OCI-LY3 (cell line): ENCODE measurements at regions not wholly inside any gene's neighbourhood (a gene's known extent, or its start where the extent isn't known, plus 50 kb on each side); places are given as distances from the start of the nearest gene placed in this dataset.

Source experiments
- H2AFZ ChIP-seq: fragments of 200-600, 300-600 bp; shearing (Covaris generic); 2 replicates; pipeline ENCODE4 v1.6.0; 2014; ENCODE audit warnings: antibody characterized with exemption, low read depth, low read length
- H3K27ac ChIP-seq: fragments of 200-600, 300-600 bp; sonication (generic); 2 replicates; pipeline ENCODE4 v1.5.1; 2014; ENCODE audit warnings: mild to moderate bottlenecking, low read length, moderate library complexity, mixed read lengths
- H3K27me3 ChIP-seq: fragments of 200-600, 300-600 bp; sonication (generic); 2 replicates; pipeline ENCODE4 v1.6.1; 2014; ENCODE audit warnings: low read depth, low read length, mixed read lengths
- H3K36me3 ChIP-seq: fragments of 200-600, 300-600 bp; sonication (generic); replicated peaks from 2 replicates; pipeline ENCODE3; 2014; ENCODE audit warnings: low read depth, low read length, mixed read lengths
- H3K4me1 ChIP-seq: fragments of 300-600, 200-600 bp; sonication (generic); 2 replicates; pipeline ENCODE4 v1.6.1; 2014; ENCODE audit warnings: low read length, mixed read lengths
- H3K4me2 ChIP-seq: fragments of 200-600, 300-600 bp; sonication (generic); 2 replicates; pipeline ENCODE4 v1.6.1; 2014; ENCODE audit warnings: low read length, mixed read lengths
- H3K4me3 ChIP-seq: fragments of 300-600, 200-600 bp; sonication (generic); 2 replicates; pipeline ENCODE4 v1.5.1; 2014; ENCODE audit warnings: antibody characterized with exemption, mild to moderate bottlenecking, low read length, moderate library complexity
- H3K79me2 ChIP-seq: fragments of 300-600, 200-600 bp; shearing (Covaris generic); 2 replicates; pipeline ENCODE4 v1.6.1; 2014; ENCODE audit warnings: mild to moderate bottlenecking, low read length, mixed read lengths
- H3K9ac ChIP-seq: fragments of 300-600, 200-600 bp; shearing (Covaris generic); 2 replicates; pipeline ENCODE4 v1.6.0; 2014; ENCODE audit warnings: mild to moderate bottlenecking, low read length, moderate library complexity
- H3K9me3 ChIP-seq: fragments of 200-600, 300-600 bp; shearing (Covaris generic); 2 replicates; pipeline ENCODE4 v1.6.1; 2014; ENCODE audit warnings: low read length, mixed read lengths; ENCODE audit not compliant: insufficient read depth
- H4K20me1 ChIP-seq: fragments of 200-600, 300-600 bp; sonication (generic); 2 replicates; pipeline ENCODE4 v1.6.1; 2016; ENCODE audit warnings: low read length, mixed read lengths; ENCODE audit not compliant: insufficient read depth
- CTCF ChIP-seq: fragments of 200-600, 300-600 bp; sonication (generic); IDR thresholded peaks from 2 replicates; pipeline ENCODE4 v1.5.1; 2014; ENCODE audit warnings: antibody characterized with exemption, low read length, low read depth
- EZH2phosphoT487 ChIP-seq: fragments of 200-600 bp; shearing (Covaris generic); IDR thresholded peaks from 2 replicates; pipeline ENCODE4 v1.6.1; 2018; ENCODE audit warnings: antibody characterized with exemption, mixed run types, low read depth

GRCh38 chr15:63451671-63452315, 52.6 kb upstream of the USP3 start:
- Histone ChIP-seq H3K79me2 (no peaks in the 10 kb centered on the region), H3K4me1 (peaks cover 22% of the 10 kb centered on the region), H3K4me3 (no peak overlapping the region), H2AFZ (no peak overlapping the region), H3K36me3 (no peaks in the 10 kb centered on the region), H4K20me1 (no peaks in the 10 kb centered on the region), H3K4me2 (no peak overlapping the region), H3K27me3 (no peaks in the 10 kb centered on the region), H3K9ac (no peak overlapping the region), H3K27ac (no peak overlapping the region), H3K9me3 (no peaks in the 10 kb centered on the region)
- TF ChIP-seq CTCF (no peak), EZH2phosphoT487 (no peak)

GRCh38 chr15:63452552-63453136, 51.7 kb upstream of the USP3 start:
- Histone ChIP-seq H3K4me3 (no peak overlapping the region), H3K79me2 (no peaks in the 10 kb centered on the region), H3K9me3 (no peaks in the 10 kb centered on the region), H3K4me2 (no peak overlapping the region), H3K27ac (no peak overlapping the region), H3K9ac (no peak overlapping the region), H3K36me3 (no peaks in the 10 kb centered on the region), H3K4me1 (peaks cover 13% of the 10 kb centered on the region), H4K20me1 (no peaks in the 10 kb centered on the region), H2AFZ (no peak overlapping the region), H3K27me3 (no peaks in the 10 kb centered on the region)
- TF ChIP-seq EZH2phosphoT487 (no peak), CTCF (no peak)

DNA sequence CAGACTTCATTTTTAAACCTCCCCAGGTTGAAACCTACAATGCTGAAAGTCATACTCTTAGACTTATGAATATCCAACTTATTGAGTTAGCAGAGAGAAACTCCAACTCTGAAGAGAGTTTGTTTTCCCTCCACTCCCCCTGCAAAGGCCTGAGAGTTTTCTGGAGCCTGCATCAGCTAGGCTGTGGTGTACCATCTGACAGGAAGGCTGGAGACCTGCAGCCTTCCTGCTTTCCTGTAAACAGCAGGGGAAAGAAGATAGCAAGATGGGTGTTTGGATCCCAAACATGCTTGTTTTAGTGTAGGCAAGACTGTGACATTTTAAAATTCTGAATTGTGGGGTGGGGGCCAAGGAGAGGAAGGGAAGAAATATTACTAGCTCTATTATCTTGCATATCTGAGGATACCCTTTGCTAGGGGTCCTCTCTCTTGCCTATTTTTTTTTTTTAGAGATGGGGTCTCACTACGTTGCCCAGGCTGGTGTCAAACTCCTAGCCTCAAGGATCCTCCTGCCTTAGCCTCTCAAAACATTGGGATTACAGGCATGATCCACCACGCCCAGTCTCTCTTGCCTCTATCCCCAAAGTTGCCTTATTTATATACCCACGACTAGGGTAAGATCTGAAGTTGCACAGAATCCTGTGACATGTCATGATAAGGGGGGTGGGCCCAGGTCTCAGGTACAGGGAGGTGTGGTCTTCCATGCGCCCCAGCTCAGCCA, 51.0 kb upstream of the USP3 start:
- Histone ChIP-seq H3K79me2 (no peaks in the 10 kb centered on the region), H4K20me1 (no peaks in the 10 kb centered on the region), H3K9me3 (no peaks in the 10 kb centered on the region), H3K27ac (no peak overlapping the region), H3K4me2 (no peak overlapping the region), H2AFZ (no peak overlapping the region), H3K4me3 (no peak overlapping the region), H3K36me3 (no peaks in the 10 kb centered on the region), H3K27me3 (no peaks in the 10 kb centered on the region), H3K4me1 (peaks cover 6% of the 10 kb centered on the region; the same call in 1 of the 2 replicates), H3K9ac (no peak overlapping the region)
- TF ChIP-seq EZH2phosphoT487 = no peak
- no peak for TF ChIP-seq CTCF

DNA sequence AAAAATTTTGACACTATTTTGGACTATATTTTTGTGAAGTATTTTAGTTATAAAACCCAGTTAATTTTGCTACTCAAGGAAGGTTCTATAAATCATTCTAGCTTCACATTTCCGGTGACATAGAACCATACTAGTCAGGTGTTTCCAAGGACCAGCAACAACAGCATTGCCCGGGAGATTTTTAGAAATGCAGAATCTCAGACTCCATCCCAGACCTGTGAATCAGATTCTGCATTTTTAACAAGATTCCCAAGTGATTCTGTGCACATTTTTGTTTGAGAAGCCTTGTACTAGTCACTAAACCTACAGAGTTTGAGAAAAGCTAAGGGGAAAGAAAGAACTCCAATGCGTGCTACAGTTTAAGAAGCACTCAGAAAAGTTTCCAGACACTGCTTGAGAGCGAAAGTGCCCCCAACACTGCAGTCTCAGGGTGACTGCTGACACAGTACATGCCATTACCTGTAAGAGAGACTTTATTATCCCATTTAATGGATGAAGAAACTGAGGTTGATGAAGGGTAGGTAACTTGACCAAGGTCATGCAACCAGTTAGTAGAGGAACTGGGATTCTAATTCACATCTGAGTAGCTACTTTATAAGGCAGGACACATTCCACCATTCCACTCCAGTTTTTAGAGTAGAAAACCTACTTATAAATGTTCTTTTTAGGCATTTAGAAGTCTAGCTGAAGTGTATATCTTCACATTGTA, 49.7 kb upstream of the USP3 start:
- Histone ChIP-seq H4K20me1 (no peaks in the 10 kb centered on the region), H3K36me3 (no peaks in the 10 kb centered on the region), H3K27ac (no peak overlapping the region), H3K4me3 (no peak overlapping the region), H2AFZ (no peak overlapping the region), H3K4me1 (peaks cover 4% of the 10 kb centered on the region; the same call in 1 of the 2 replicates), H3K27me3 (no peaks in the 10 kb centered on the region), H3K9ac (no peak overlapping the region), H3K9me3 (no peaks in the 10 kb centered on the region), H3K4me2 (no peak overlapping the region), H3K79me2 (no peaks in the 10 kb centered on the region)
- no peak for TF ChIP-seq CTCF
- no peak for TF ChIP-seq EZH2phosphoT487
